GM12891 (cell line): ENCODE measurements at regions not wholly inside any gene's neighbourhood (a gene's known extent, or its start where the extent isn't known, plus 50 kb on each side); places are given as distances from the start of the nearest gene placed in this dataset.

Source experiments
- DNase-seq: peaks from one replicate; pipeline ENCODE4 v3.0.0; 2011; ENCODE audit warnings: low spot score; ENCODE audit not compliant: insufficient read length
- FAIRE-seq: peaks from 2 replicates; lab custom pipeline; 2011; peaks lifted over from hg19 to GRCh38; lab: Jason Lieb, UNC
- PAX5 ChIP-seq: IDR thresholded peaks from 2 replicates; pipeline ENCODE4 v1.6.1; 2011; ENCODE audit warnings: low read length, moderate library complexity, mild to moderate bottlenecking; ENCODE audit not compliant: insufficient read depth, severe bottlenecking
- POLR2A ChIP-seq: IDR thresholded peaks from 2 replicates; pipeline ENCODE4 v1.6.1; 2011; ENCODE audit warnings: low read depth, low read length, control low read depth
- POLR2AphosphoS5 ChIP-seq: IDR thresholded peaks from 2 replicates; pipeline ENCODE4 v1.6.1; 2011; ENCODE audit warnings: low read depth, low read length, control low read depth
- POU2F2 ChIP-seq: IDR thresholded peaks from 2 replicates; pipeline ENCODE4 v1.6.1; 2011; ENCODE audit warnings: low read depth, mild to moderate bottlenecking, control low read depth, low read length, moderate library complexity
- SPI1 ChIP-seq: IDR thresholded peaks from 2 replicates; pipeline ENCODE4 v1.6.1; 2011; ENCODE audit warnings: low read depth, low read length, control low read depth
- TAF1 ChIP-seq: IDR thresholded peaks from 2 replicates; pipeline ENCODE4 v1.6.1; 2011; ENCODE audit warnings: low read depth, low read length, control low read depth

- peak; percentile 85 for FAIRE-seq
- TF ChIP-seq SPI1 (no peak), POLR2A (0 out of 2 replicates have a peak, but pooled peaks have one; percentile 6)
- no peak for DNase-seq
Measured at GRCh38 chr12:94873734-94874517, 129.6 kb downstream of the NDUFA12 start.

- peak; percentile 69 for DNase-seq
- FAIRE-seq = peak; percentile 66
- TF ChIP-seq POLR2A = no peak
- no peak for TF ChIP-seq POLR2AphosphoS5
- TF ChIP-seq SPI1 = no peak
- TF ChIP-seq POU2F2 = no peak
- TF ChIP-seq PAX5 = peak; percentile 57
- TF ChIP-seq TAF1 = 0 out of 2 replicates have a peak, but pooled peaks have one; percentile 20
Measured at GRCh38 chr12:94872971-94873733, 130.3 kb downstream of the NDUFA12 start.

GRCh38 chr12:94872671-94872970 is 130.9 kb downstream of the NDUFA12 start:
- TF ChIP-seq POLR2AphosphoS5 (no peak), PAX5 (no peak), POLR2A (no peak), POU2F2 (no peak), TAF1 (no peak), SPI1 (no peak)
- DNase-seq (no peak), FAIRE-seq (peak; percentile 23)

GRCh38 chr12:94872007-94872653 is 131.4 kb downstream of the NDUFA12 start:
- no peak for TF ChIP-seq PAX5
- 0 out of 2 replicates have a peak, but pooled peaks have one; percentile 34 for TF ChIP-seq POLR2A
- TF ChIP-seq TAF1 = 0 out of 2 replicates have a peak, but pooled peaks have one; percentile 19
- DNase-seq = no peak
- FAIRE-seq = peak; percentile 78

GRCh38 chr12:94870511-94870910 is 133.0 kb downstream of the NDUFA12 start:
- FAIRE-seq = no peak
- DNase-seq = no peak
- TF ChIP-seq POU2F2 (no peak), SPI1 (no peak), POLR2AphosphoS5 (no peak), POLR2A (no peak; the same call in 1 of the 2 replicates), PAX5 (no peak), TAF1 (no peak)

GRCh38 chr12:94868161-94868560 is 135.3 kb downstream of the NDUFA12 start:
- DNase-seq = no peak
- TF ChIP-seq POLR2A = no peak
- no peak for TF ChIP-seq POU2F2
- no peak for TF ChIP-seq TAF1
- no peak for TF ChIP-seq SPI1
- TF ChIP-seq PAX5 = no peak
- TF ChIP-seq POLR2AphosphoS5 = no peak
- peak; percentile 78 for FAIRE-seq

GRCh38 chr12:94867066-94867855 is 136.2 kb downstream of the NDUFA12 start:
- TF ChIP-seq PAX5 (no peak), SPI1 (0 out of 2 replicates have a peak, but pooled peaks have one; percentile 20)
- DNase-seq (no peak), FAIRE-seq (peak; percentile 82)

GRCh38 chr12:94864987-94865386 is 138.5 kb downstream of the NDUFA12 start:
- TF ChIP-seq PAX5 = no peak
- TF ChIP-seq POU2F2 = no peak
- TF ChIP-seq POLR2AphosphoS5 = no peak
- no peak for TF ChIP-seq TAF1
- TF ChIP-seq POLR2A = no peak
- no peak for TF ChIP-seq SPI1
- FAIRE-seq (peak; percentile 81), DNase-seq (no peak)

GRCh38 chr12:94863321-94864035 is 140.0 kb downstream of the NDUFA12 start:
- TF ChIP-seq POLR2AphosphoS5 (no peak), PAX5 (no peak), POU2F2 (no peak), POLR2A (no peak), TAF1 (no peak), SPI1 (no peak)
- DNase-seq (no peak), FAIRE-seq (peak; percentile 67)
